ENCODE measurements at regions not wholly inside any gene's neighbourhood (a gene's known extent, or its start where the extent isn't known, plus 50 kb on each side); places are given as distances from the start of the nearest gene placed in this dataset.

- Histone ChIP-seq H3K4me3 (IDR thresholded peaks at IDR 0.05; ENCODE audit: insufficient read depth, low read depth, low read length) (no peak overlapping the region), H4K20me1 (ENCODE audit: insufficient read depth) (no peaks in the 10 kb centered on the region), H3K4me2 (no peak overlapping the region), H3K27ac (no peak overlapping the region), H3K27me3 (ENCODE audit: insufficient read depth, low read depth) (no peaks in the 10 kb centered on the region), H3K9ac (no peak overlapping the region), H3K79me2 (ENCODE audit: insufficient read depth, low read depth) (no peaks in the 10 kb centered on the region), H2AFZ (ENCODE audit: low read depth) (no peak overlapping the region), H3K36me3 (ENCODE audit: insufficient read depth) (no peaks in the 10 kb centered on the region), H3K4me1 (ENCODE audit: low read depth, poor library complexity, severe bottlenecking) (peaks cover 8% of the 10 kb centered on the region)
- no peak for TF ChIP-seq CTCF (conservative IDR thresholded peaks at IDR 0.05; ENCODE audit: low read depth, low read length)
These were observed 584.2 kb upstream of the MMS22L start for GRCh38 chr6:97867177-97867576.

GRCh38 chr6:97870273-97870672 is 587.3 kb upstream of the MMS22L start:
- Histone ChIP-seq H3K4me2 (no peak overlapping the region), H3K9ac (no peak overlapping the region), H3K4me3 (IDR thresholded peaks at IDR 0.05; ENCODE audit: insufficient read depth, low read depth, low read length) (no peak overlapping the region), H3K79me2 (ENCODE audit: insufficient read depth, low read depth) (no peaks in the 10 kb centered on the region), H2AFZ (ENCODE audit: low read depth) (no peak overlapping the region), H3K4me1 (ENCODE audit: low read depth, poor library complexity, severe bottlenecking) (peaks cover 12% of the 10 kb centered on the region), H3K27me3 (ENCODE audit: insufficient read depth, low read depth) (no peaks in the 10 kb centered on the region), H3K36me3 (ENCODE audit: insufficient read depth) (no peaks in the 10 kb centered on the region), H3K27ac (no peak overlapping the region), H4K20me1 (ENCODE audit: insufficient read depth) (no peaks in the 10 kb centered on the region)
- no peak for TF ChIP-seq CTCF (conservative IDR thresholded peaks at IDR 0.05; ENCODE audit: low read depth, low read length)

GRCh38 chr6:97876711-97877110 is 593.7 kb upstream of the MMS22L start:
- no peak overlapping the region for H3K27ac ChIP-seq
- H2AFZ ChIP-seq (ENCODE audit: low read depth) = no peak overlapping the region
- no peak for TF ChIP-seq CTCF (conservative IDR thresholded peaks at IDR 0.05; ENCODE audit: low read depth, low read length)
- H4K20me1 ChIP-seq (ENCODE audit: insufficient read depth) = no peaks in the 10 kb centered on the region
- no peaks in the 10 kb centered on the region for H3K79me2 ChIP-seq (ENCODE audit: insufficient read depth, low read depth)
- H3K4me3 ChIP-seq (IDR thresholded peaks at IDR 0.05; ENCODE audit: insufficient read depth, low read depth, low read length) = no peak overlapping the region
- H3K4me1 ChIP-seq (ENCODE audit: low read depth, poor library complexity, severe bottlenecking) = peaks cover 4% of the 10 kb centered on the region
- H3K9ac ChIP-seq = no peak overlapping the region
- no peaks in the 10 kb centered on the region for H3K36me3 ChIP-seq (ENCODE audit: insufficient read depth)
- H3K4me2 ChIP-seq = no peak overlapping the region
- no peaks in the 10 kb centered on the region for H3K27me3 ChIP-seq (ENCODE audit: insufficient read depth, low read depth)

GRCh38 chr6:97882755-97883154 is 599.7 kb upstream of the MMS22L start:
- TF ChIP-seq CTCF (conservative IDR thresholded peaks at IDR 0.05; ENCODE audit: low read depth, low read length) = no peak
- H3K4me1 ChIP-seq (ENCODE audit: low read depth, poor library complexity, severe bottlenecking) = no peaks in the 10 kb centered on the region
- no peak overlapping the region for H3K27ac ChIP-seq

More at GRCh38 chr6:97882755-97883154, 599.7 kb upstream of the MMS22L start:
- Histone ChIP-seq H3K4me2 (no peak overlapping the region), H2AFZ (ENCODE audit: low read depth) (no peak overlapping the region), H3K79me2 (ENCODE audit: insufficient read depth, low read depth) (no peaks in the 10 kb centered on the region), H3K27me3 (ENCODE audit: insufficient read depth, low read depth) (no peaks in the 10 kb centered on the region), H3K9ac (no peak overlapping the region), H3K36me3 (ENCODE audit: insufficient read depth) (no peaks in the 10 kb centered on the region), H3K4me3 (IDR thresholded peaks at IDR 0.05; ENCODE audit: insufficient read depth, low read depth, low read length) (no peak overlapping the region), H4K20me1 (ENCODE audit: insufficient read depth) (no peaks in the 10 kb centered on the region)

All from KMS-11 (cell line).